HK-2 (cell line): ENCODE measurements at regions not wholly inside any gene's neighbourhood (a gene's known extent, or its start where the extent isn't known, plus 50 kb on each side); places are given as distances from the start of the nearest gene placed in this dataset.

Source experiments
- DNase-seq: peaks from one replicate; pipeline ENCODE4 v3.0.0-alpha.2; 2018; ENCODE audit not compliant: unreplicated experiment

DNA sequence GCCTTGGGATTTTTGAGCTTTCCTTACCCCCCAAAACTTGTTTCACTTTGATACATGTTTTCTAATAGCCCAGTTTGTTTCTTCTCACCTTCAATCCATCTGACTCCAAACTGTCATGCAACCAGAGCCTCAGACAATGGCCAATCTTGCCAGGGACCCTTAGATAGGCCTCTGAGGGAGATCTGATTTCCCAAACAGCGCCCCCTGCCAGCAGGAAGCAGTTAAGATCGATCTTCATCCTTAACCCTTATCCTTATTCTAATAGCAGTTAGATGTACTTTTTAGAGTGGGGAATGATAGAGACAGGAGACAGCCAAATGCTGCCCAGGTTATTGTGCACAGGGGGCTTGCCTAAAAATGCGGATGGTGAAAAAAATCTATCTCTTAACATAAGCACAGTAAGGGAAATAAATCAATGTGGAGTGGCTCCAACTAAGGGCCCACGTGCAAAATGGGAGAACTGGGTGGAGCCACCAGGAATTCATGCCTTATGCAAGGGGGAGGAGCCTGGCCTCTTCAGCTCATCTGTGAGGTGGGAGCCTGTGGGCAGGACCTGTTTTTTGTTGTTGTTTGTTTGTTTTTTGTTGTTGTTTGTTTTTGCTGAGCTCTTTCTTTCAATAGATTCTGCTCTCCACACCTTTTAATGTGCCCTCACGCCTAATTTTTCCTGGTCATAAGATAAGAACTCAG lies 833.6 kb upstream of the AGA start:
- DNase-seq: no peak

DNA sequence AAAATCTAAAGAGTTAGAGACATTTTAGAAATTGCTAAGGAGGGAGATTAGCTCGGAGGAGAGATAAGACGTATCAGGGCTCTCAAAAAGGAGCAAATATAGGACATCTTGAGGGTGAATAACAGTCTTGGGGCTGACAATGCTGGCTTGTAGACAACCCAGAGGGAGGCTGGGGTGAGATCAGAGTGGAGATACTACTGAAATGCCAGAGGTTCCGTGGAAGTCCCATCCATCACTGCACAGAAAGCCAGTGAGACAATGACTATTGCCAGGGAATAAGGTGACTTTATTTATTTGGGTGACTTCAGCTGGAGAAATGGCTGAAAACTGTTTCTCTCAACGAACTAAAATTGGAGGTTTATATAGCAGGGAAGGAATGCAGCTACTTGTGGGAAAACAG lies 838.1 kb upstream of the AGA start:
- DNase-seq: no peak

DNA sequence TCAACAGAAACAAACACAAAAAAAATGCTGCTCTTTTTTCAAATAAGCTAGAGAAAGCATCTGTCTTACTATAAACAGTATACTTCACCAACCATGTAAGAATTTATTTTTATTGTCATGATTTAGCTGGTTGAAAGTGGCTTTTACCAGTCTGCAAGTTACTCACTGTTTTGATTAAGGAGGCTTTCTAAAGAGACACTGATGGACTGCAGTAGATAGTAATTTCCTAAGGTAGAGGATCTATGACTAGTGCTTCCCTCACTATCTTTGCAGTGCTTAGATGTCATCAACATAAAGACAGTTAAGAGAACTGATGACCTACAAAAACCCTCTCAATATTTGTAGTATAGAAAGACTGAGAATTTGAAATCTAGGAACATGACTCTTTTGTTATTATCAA lies 846.2 kb upstream of the AGA start:
- no peak for DNase-seq

DNA sequence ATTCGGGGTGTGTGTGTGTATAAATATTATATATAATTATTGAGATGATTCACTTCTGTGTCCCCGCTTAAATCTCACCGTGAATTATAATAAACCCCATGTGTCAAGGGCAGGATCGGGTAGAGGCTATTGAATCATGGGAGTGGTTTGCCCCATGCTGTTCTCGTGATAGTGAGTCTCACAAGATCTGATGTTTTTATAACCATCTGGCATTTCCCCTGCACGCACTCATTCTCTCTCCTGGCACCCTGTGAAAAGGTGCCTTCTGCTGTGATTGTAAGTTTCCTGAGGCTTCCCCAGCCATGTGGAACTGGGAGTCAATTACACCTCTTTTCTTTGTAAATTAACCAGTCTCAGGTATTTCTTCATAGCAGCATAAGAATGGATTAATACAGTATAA lies 851.4 kb upstream of the AGA start:
- DNase-seq: no peak

DNA sequence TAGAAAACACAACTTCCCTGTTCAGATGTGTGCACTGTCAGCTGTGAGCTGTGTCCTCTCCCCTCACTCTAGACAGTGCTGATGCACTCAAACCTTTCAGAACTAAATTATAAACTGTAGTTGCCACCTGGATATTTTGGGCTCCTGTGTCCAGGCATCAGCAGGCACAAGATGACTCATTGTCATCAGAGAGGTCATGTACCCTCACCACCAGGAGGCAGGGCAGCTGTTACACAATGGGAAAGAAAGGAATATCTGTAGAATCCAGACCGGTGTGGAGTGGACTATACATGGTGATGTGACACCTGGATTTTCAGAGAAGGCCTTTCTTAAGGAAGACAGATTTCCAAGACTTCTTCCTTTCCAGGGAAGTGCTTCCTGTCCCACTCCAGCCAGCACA lies 854.4 kb upstream of the AGA start:
- no peak for DNase-seq

DNA sequence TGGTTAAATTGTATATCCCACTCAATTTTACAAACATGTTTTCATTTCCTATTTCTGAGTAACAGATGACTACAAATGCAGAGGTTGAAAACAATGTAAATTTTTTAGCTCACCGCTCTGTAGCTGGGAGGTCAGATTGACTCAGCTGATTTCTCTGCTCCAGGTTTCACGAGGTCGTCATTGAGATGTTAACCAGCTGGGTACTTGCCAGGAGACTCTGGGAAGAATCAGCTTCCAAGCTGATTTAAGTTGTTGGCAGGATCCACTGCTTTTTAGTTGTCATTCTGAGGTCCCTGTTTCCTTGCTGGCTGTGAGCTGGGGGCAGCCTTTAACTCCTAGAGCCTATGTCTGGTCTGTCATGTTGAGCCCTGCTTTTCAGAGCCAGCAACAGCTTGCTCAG lies 864.3 kb upstream of the AGA start:
- DNase-seq: no peak

DNA sequence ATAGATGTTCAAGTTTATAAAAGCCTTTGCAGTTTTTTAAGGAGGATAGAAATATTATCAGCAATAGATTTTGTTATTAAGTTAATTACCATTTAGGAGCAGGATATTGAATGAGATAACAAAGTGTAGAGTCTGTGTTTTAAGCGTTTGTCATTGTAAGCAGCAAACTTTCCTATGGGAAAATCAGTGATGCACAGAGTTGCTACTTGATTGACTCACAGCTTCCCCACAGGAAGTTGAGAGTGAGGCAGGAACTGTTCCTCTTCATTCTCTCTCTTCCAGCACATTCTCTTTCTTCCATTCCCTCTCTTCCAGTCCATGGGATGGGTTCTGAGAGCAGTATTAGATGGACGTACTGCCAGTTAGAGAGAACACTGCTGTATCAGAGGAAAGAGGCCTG lies 867.7 kb upstream of the AGA start:
- DNase-seq: no peak

DNA sequence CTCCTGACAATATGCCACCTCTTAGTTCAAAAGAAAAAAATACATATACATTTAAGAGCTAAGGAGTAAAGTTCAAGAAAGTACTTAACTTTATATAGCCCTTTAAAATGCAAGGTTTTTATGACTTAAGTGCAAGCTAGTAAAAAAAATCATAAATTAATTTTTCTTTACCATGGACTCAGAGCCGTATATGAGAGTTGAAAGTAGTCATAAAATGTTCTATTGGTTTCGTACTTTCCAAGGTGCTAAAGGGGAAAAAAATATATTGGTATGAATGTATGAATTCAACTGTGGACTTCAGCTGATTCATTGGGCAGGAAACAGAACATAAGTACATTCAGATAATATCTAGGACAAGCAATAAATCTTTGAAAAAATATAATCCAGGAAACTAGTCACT lies 869.8 kb upstream of the AGA start:
- no peak for DNase-seq

DNA sequence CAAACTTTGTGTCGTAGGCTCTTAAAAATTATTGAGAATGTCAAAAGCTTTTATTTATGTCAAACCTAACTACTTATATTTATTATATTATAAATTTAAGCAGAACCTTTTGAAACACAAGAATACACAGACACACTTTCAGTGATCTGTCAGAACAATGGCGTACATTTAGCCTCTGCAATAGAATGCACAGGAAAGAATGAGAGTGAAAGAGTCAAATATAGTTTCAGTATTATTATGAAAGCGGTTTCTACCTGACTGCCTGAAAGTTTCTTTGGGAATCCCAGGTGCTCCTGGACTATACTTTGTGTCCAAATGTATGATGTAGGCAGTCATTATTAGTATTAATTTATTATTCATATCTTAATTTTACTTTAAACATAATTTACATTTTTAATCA lies 872.0 kb upstream of the AGA start:
- DNase-seq: no peak

DNA sequence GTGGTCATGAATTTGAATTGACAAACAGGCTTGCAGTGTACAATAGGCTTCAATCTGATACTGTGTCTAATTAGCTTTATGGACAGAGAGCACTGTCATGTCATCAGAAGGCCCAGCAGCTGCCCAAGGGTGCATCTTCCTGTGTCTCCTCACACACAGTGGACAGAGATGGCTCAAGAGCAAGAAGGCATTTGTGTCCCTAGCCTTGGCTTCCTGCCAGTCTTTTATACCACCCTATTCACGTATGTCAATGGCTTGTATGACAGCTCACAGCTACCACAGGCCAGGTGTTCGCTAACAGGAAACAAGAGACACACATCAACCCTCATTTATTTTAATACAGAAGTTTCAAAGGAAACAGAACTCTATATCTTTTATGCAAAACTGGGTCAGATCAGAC lies 874.0 kb upstream of the AGA start:
- DNase-seq: no peak

DNA sequence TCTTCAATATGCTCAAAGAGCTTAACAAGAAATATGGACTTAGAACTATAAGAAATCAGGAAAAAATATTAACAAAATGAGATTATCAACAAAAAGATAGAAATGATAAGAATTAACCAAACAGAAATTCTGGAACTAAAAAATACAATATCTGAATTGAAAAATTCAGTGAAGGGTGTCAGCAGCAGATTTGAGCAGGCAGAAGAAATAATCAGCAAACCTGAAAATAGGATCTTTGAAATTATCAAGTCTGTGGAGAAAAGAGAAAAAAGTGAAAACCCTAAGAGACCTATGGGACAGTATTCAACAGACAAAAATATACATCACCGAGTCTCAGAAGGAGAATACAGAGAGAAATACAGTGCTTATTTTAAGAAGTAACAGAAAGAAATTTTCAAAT lies 877.8 kb upstream of the AGA start:
- DNase-seq: no peak

DNA sequence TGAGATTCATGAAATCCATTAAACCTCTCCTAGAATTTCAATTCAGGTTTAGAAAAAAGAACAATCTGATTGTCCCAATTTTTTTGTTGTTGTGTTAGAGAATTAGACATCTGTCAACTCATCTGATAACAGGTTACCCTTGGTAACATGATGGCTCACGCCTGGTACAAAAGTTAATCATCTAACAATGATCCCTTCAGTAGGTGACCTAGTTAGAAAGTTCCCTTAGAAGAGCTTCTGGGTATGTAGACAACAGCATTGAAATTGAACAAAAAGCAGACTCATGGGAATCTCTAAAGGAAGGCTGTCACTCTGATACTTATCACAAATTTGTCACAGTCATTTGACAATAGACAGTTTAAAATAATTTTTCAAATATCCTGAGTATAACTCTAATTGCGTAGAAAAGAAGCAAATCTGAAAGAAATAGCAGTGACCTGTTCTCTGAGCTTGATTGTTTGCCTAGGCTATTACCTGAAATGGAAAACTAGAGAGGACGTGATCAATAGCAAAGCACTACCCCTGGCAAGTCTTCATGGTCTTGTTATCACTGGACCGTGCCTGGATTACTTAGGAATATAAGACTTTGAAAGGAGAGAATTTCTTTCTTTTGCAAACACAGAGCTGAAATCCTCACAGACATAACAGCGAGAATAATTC lies 880.4 kb upstream of the AGA start:
- DNase-seq: no peak

DNA sequence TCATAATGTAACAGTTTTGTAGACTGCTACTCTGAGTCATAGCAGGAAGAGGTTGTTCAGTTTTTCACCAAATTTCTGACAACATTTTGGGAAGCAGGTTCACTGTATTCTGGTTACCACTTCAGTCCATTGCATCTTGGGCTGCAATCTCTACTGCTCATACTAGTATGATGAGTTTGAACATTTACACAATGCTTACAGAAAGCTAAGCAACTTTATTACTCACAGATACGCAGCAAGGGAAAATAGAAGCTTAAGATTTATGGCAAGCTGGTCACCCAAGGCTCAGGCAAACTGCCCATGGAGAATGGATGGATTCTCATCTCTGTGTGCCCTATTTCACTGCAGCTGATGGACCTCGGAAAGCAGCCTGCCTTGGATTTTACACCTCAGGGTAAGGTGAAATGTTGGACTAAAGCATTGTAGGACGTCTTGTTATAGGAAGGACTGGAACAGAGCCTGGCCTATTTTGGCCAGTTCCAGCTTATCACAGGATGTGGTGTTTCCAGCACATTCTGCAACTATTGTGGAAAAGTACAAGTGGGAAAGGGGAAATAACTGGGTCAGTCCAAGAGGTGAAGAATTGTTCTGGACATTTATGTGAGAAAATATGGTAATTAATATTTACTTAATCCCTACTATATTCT lies 887.1 kb upstream of the AGA start:
- no peak for DNase-seq

DNA sequence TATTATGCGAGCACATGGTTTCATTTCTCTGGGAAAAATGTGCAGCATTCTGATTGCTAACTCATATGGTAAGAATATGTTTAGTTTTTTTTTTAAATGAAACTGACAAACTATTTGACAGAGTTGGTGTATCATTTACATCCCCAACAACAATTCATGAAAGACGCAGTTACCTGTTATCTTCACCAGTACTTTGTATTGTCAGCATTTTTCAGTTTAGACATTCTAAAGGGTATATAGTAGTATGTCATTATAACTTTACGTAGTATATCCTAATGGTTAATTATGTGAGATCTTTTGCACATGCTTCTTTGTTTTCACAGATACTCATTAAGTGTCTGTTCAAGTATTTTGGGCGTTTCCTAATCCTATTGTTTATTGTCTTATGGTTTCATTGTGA lies 891.1 kb upstream of the AGA start:
- DNase-seq: no peak

DNA sequence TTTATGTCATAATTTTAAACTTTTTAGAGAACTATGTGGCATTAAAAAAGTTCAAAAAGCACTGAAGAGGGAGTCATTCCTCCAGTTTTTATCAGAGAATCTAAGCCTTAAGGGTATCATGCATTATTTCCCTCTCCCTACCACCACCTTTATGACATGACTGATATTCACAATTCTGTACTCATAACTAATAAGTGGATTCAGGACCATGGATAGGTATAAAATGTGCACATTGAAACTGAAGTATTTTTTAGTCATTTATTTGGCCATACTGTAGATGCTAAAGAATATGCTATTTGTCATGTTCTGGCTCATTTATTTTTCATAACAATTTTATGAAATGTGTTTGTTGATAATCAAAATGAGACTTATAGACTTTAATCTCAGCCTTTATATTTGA lies 897.5 kb upstream of the AGA start:
- DNase-seq: no peak

DNA sequence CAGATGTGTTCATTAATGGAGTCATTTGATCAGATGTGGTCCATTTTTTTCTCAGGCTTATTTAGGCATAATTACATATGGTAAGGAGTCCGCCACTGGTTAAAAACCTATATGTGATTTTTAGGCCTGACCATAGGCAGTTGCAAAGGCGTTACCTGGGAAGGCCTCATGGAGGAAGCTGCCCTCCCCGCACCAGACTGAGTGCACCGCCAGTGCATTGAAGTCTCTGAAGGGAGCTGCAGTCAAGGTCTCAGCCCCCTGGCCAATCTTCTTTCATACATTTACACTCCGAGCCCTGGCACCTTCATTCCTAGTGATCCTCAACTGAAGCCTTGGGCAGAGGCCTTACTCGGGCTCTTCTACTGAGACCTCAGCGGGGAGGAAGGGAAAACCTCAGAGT lies 898.2 kb upstream of the AGA start:
- DNase-seq: no peak

DNA sequence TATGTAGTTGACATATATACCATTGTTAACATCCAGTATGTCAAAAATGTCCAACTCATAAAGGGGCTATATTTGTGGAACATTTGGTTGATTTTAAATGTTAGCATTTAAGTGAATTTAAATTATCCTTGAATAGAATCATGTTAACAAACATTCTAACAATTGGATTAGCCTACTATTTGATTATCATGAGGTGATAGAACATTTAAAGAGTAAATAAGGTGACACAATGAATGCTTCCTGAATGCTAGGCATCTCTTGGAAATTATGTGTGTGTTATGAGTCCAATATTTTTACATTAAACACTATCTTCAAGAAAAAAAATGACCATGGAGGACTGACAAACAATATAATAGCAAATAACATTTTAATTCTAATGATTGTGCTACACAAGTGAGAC lies 901.9 kb upstream of the AGA start:
- DNase-seq: no peak

DNA sequence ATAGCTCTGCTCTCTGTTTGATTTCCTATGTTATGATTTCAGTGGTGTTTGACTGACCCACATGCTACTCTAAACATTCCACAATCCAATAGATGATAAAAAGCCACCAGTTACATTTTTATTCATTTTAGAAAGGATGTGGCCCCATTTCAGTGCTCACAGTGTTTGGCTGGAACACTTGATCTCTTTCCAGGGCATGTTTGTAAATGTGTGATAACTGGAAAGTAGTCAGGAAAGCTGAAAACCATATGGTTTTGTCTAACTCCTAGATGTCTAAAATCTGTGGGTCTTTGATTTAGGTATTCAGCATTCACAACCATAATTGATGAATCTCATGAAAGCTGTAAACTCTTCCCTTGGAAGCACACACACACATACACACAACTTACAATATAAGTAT lies 904.9 kb upstream of the AGA start:
- no peak for DNase-seq

DNA sequence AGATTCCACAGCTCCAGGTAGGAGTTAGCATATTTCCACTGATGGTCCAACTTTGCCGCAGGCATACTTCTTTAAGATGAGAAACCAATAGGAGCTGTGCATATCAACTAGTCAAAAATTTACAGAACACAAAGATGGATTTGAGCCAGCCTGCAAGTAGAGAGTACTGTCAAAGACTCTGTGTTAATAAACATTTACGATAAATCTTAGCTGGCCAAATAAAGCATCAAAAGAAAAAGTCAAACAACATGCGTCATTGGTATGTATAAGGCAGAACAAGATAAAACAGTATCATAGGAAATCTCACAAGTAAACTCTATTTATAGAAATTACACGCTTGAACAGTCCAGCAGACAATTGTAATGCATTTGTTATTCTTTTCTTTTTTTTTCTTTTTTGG lies 907.4 kb upstream of the AGA start:
- DNase-seq: no peak

DNA sequence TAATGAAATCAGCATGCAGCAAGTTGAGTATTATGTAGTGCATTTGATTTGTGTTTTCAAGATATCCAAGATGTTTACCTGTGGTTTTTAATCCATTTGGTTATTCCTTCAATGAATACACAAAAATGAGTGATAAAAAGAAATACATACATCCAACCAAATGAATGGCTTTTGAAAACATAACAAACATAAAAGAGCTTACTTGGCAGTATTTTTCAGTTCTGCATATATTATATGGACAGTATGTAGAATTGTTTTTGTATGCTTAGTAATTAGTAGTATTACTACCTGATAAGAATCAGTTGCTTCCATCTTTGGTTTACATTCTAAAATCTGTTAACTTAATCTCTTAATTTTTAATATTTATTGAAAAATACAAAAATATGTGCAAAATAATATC lies 908.9 kb upstream of the AGA start:
- no peak for DNase-seq

DNA sequence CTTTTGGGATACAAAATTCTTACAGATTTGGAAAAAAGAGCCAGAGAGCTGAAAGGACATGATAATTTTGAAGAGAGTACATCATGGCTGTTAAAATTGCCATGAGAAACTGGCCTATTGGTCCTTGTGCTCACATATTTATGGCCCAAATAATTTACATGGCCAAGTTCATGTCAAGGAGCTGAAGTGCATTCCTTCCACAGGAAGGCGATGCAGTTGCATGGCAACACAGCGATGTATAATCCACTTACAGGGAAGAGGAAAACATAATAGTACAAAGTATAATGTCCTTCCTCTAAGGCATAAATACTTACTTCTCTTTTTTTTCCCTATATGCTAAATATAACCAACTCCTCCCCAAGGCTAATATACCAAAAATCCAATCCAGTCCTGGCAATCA lies 914.5 kb upstream of the AGA start:
- DNase-seq: no peak

DNA sequence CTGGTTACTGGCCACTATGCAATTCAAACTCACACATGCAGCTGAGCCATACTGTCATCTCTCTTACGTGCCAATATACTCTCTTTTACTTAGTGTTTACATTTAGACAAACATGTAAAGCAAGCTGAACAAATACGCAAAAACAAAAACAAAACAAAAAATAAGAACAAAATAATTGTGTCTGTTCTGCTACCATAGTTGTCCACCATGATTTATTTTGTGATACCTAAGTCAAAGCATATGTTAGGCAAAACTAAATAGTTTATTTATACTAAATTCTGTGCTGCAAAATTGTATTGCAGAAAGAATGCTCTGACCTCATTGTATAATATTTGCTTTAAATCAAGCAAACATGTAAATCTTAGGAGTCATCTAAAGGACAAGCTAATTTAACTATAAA lies 943.2 kb upstream of the AGA start:
- DNase-seq: no peak

DNA sequence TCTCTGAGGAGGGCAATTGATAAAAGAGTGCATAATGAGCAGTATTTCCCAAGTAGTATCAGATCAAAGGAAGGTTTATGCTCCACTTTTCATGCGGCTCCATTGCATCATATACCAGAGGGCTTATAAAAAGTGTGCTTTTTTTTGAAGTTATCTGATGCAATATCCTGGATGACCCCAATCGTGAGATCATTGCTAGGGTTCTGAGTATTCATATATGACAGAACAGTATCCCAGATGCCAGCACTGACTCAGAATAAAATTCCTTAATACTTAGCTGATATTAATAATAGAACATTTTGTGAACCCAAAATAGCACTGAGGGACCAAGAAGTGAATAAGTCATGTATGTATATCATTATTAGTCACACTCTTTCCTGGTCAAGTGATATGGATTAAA lies 945.5 kb upstream of the AGA start:
- DNase-seq: no peak

DNA sequence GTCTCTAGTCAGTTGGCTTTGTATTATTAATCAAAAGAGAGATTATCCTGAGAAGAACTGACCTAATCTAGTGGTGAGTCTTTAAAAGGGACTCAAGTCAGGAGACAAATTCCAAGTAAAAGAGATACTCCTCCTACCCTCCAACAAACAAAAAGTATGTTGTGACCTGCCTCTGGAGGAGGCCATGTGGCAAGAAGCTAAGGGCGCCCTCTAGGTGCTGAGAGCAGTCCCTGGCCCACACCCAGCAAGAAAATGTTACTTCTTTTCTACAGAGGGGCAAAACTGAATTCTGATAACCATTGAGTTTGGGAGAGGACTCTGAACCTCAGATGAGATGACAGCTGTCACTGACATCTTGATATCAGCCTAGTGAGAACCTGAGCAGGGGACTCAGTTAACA lies 953.6 kb upstream of the AGA start:
- DNase-seq: no peak
